ENCODE measurements at regions not wholly inside any gene's neighbourhood (a gene's known extent, or its start where the extent isn't known, plus 50 kb on each side); places are given as distances from the start of the nearest gene placed in this dataset.

- no peak for TF ChIP-seq CTCF (IDR thresholded peaks at IDR 0.05; ENCODE audit: low read depth, low read length, poor library complexity, severe bottlenecking)
- no peak for TF ChIP-seq EZH2phosphoT487 (IDR thresholded peaks at IDR 0.05; ENCODE audit: borderline replicate concordance, low read length)
These were observed 91.7 kb upstream of the WNT4 start for GRCh38 chr1:22234476-22235030.
